ENCODE measurements at regions not wholly inside any gene's neighbourhood (a gene's known extent, or its start where the extent isn't known, plus 50 kb on each side); places are given as distances from the start of the nearest gene placed in this dataset.

- no peak for DNase-seq (ENCODE audit: extremely low read depth, low read depth)
Observed at GRCh38 chr13:89610331-89610730, 1737.2 kb upstream of the MIR17HG start.

GRCh38 chr13:89610881-89611280 is 1736.6 kb upstream of the MIR17HG start:
- DNase-seq (ENCODE audit: extremely low read depth, low read depth) = no peak

GRCh38 chr13:89627996-89628395 is 1719.5 kb upstream of the MIR17HG start:
- no peak for DNase-seq (ENCODE audit: extremely low read depth, low read depth)

GRCh38 chr13:89628567-89628966 is 1718.9 kb upstream of the MIR17HG start:
- DNase-seq (ENCODE audit: extremely low read depth, low read depth) = no peak

GRCh38 chr13:89650226-89650625 is 1697.3 kb upstream of the MIR17HG start:
- no peak for DNase-seq (ENCODE audit: extremely low read depth, low read depth)

GRCh38 chr13:89660752-89661151 is 1686.7 kb upstream of the MIR17HG start:
- DNase-seq (ENCODE audit: extremely low read depth, low read depth) = no peak

GRCh38 chr13:89673789-89674311 is 1673.6 kb upstream of the MIR17HG start:
- DNase-seq (ENCODE audit: extremely low read depth, low read depth) = no peak

GRCh38 chr13:89678466-89679121 is 1668.9 kb upstream of the MIR17HG start:
- DNase-seq (ENCODE audit: extremely low read depth, low read depth) = no peak

GRCh38 chr13:89684896-89685295 is 1662.6 kb upstream of the MIR17HG start:
- no peak for DNase-seq (ENCODE audit: extremely low read depth, low read depth)

GRCh38 chr13:89686171-89686570 is 1661.3 kb upstream of the MIR17HG start:
- no peak for DNase-seq (ENCODE audit: extremely low read depth, low read depth)

- no peak for DNase-seq (ENCODE audit: extremely low read depth, low read depth)
Observed at GRCh38 chr13:89687066-89687465, 1660.4 kb upstream of the MIR17HG start.

- DNase-seq (ENCODE audit: extremely low read depth, low read depth) = no peak
Observed at GRCh38 chr13:89688918-89689317, 1658.6 kb upstream of the MIR17HG start.

- no peak for DNase-seq (ENCODE audit: extremely low read depth, low read depth)
Observed at GRCh38 chr13:89694451-89694850, 1653.0 kb upstream of the MIR17HG start.

- DNase-seq (ENCODE audit: extremely low read depth, low read depth) = peak; percentile 40
Observed at GRCh38 chr13:89695343-89696257, 1651.9 kb upstream of the MIR17HG start.

GRCh38 chr13:89701913-89702312 is 1645.6 kb upstream of the MIR17HG start:
- no peak for DNase-seq (ENCODE audit: extremely low read depth, low read depth)

GRCh38 chr13:89704040-89704439 is 1643.4 kb upstream of the MIR17HG start:
- no peak for DNase-seq (ENCODE audit: extremely low read depth, low read depth)

GRCh38 chr13:89708013-89708412 is 1639.5 kb upstream of the MIR17HG start:
- DNase-seq (ENCODE audit: extremely low read depth, low read depth) = no peak

GRCh38 chr13:89721216-89721615 is 1626.3 kb upstream of the MIR17HG start:
- DNase-seq (ENCODE audit: extremely low read depth, low read depth) = no peak

GRCh38 chr13:89726690-89727435 is 1620.6 kb upstream of the MIR17HG start:
- no peak for DNase-seq (ENCODE audit: extremely low read depth, low read depth)

- DNase-seq (ENCODE audit: extremely low read depth, low read depth) = no peak
Observed at GRCh38 chr13:89733829-89734228, 1613.7 kb upstream of the MIR17HG start.

- DNase-seq (ENCODE audit: extremely low read depth, low read depth) = no peak
Observed at GRCh38 chr13:89737051-89737450, 1610.4 kb upstream of the MIR17HG start.
